Adrenal gland (tissue), 9 donors: ENCODE measurements at regions not wholly inside any gene's neighbourhood (a gene's known extent, or its start where the extent isn't known, plus 50 kb on each side); places are given as distances from the start of the nearest gene placed in this dataset.

Experiments
- DNase-seq, 7 donors: peaks; one replicate each; pipeline ENCODE4 v3.0.0-alpha.2; 2019 to 2020
- H3K27ac ChIP-seq, 5 donors: fragments of 200-600 bp; sonication (generic) in 4 of 5; 1 replicate in 3 of 5; 2 replicates in 2 of 5; pipeline versions ENCODE4 v1.5.1 to v1.8.0; 2016 to 2020; ENCODE audit warnings: mild to moderate bottlenecking in 1 of 5
- H3K27me3 ChIP-seq: fragments of 200-600 bp; 2 replicates; pipeline ENCODE4 v1.8.0; 2021
- H3K36me3 ChIP-seq, 2 donors: fragments of 200-600 bp; replicated peaks in 1 of 2; 1 replicate in 1 of 2; 2 replicates in 1 of 2; pipeline versions ENCODE4 v1.5.1 to v1.8.0; 2018 to 2022
- H3K4me1 ChIP-seq, 2 donors: fragments of 200-600 bp; replicated peaks in 1 of 2; 1 replicate in 1 of 2; 2 replicates in 1 of 2; pipeline versions ENCODE4 v1.5.1 to v1.8.0; 2018 to 2021
- H3K4me3 ChIP-seq, 4 donors: fragments of 200-600 bp; sonication (generic) in 3 of 4; one replicate each; pipeline ENCODE4 v1.5.1; 2016 to 2018
- H3K9me3 ChIP-seq, 3 donors: fragments of 200-600 bp; sonication (generic) in 1 of 3; replicated peaks in 1 of 3; 1 replicate in 2 of 3; 2 replicates in 1 of 3; pipeline versions ENCODE4 v1.5.1 to v1.8.0; 2016 to 2021
- POLR2A ChIP-seq, 2 donors: fragments of 450-650 bp; IDR thresholded peaks; one replicate each; pipeline ENCODE4 v1.6.1; 2017; ENCODE audit warnings: antibody characterized with exemption in 2 of 2, mild to moderate bottlenecking in 2 of 2, moderate library complexity in 1 of 2
- WGBS, 4 donors: extraction: QIAGEN DNeasy Blood & Tissue Kit in 2 of 4; methylation state at CpG; one replicate each; pipeline versions ENCODE4 v1.1.5 to v1.1.7; 2013 to 2017; 5-methylcytosine and 5-hydroxymethylcytosine counted together
- intact Hi-C, 2 donors: fragments of 100-400 bp; cut with DNase I; formaldehyde crosslinking; loops; one replicate each; pipeline versions ENCODE4 v1.14.1 to v1.15.0; 2022 to 2023
- TF ChIP-seq, protein P1 (sequence below), 6 experiments: fragments of 450-650 bp in 4 of 6; fragments of 200-600 bp in 2 of 6; sonication (generic) in 1 of 6; IDR thresholded peaks; 1 replicate in 5 of 6; 2 replicates in 1 of 6; pipeline versions ENCODE4 v1.5.1 to v1.8.0; 2016 to 2021; ENCODE audit warnings: antibody characterized with exemption in 6 of 6, mild to moderate bottlenecking in 2 of 6, moderate library complexity in 1 of 6
- donor health status: healthy with polysubstance abuse.
- donor health status: Bipolar disorder and iron deficiency.
- donor health status: DM: yes; HTN: yes; CAD: no.
- donor health status: DM: no; HTN: no; CAD: no.
- donor health status: DM: no; HTN: no; CAD: no.

DNA sequence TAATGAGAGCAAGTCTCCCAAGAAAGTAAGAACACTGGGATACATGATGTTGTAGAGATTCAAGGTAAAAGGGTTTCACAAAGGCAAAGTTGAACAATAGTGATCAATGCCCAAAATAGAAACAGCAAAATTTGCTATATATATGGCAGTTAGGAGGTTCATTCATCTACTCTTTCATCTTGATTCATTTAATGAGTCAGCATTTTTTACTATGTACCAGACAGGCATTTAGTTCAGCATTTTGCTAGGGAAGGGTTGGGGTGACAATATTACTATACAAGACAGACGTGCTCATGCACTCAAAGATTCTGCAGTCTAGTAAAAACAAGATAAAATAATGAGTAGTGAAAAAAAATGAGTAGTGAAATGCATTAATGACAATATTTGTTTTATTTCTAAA, 264.9 kb upstream of the LMO3 start:
- Histone ChIP-seq H3K27ac (no peak overlapping the region), H3K4me1 (no peaks in the 10 kb centered on the region), H3K36me3 (no peaks in the 10 kb centered on the region), H3K27me3 (no peaks in the 10 kb centered on the region), H3K9me3 (no peaks in the 10 kb centered on the region), H3K4me3 (no peak overlapping the region)
- TF ChIP-seq, protein P1, sequence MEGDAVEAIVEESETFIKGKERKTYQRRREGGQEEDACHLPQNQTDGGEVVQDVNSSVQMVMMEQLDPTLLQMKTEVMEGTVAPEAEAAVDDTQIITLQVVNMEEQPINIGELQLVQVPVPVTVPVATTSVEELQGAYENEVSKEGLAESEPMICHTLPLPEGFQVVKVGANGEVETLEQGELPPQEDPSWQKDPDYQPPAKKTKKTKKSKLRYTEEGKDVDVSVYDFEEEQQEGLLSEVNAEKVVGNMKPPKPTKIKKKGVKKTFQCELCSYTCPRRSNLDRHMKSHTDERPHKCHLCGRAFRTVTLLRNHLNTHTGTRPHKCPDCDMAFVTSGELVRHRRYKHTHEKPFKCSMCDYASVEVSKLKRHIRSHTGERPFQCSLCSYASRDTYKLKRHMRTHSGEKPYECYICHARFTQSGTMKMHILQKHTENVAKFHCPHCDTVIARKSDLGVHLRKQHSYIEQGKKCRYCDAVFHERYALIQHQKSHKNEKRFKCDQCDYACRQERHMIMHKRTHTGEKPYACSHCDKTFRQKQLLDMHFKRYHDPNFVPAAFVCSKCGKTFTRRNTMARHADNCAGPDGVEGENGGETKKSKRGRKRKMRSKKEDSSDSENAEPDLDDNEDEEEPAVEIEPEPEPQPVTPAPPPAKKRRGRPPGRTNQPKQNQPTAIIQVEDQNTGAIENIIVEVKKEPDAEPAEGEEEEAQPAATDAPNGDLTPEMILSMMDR (IDR thresholded peaks at IDR 0.05): no peak
- no peak for TF ChIP-seq POLR2A (IDR thresholded peaks at IDR 0.05)
- no peak for DNase-seq
- 57 to 75% (median 62%) methylated on average over 1 of the region's 1 CpG for WGBS, 4 donors
- intact Hi-C loops: no loop called here

DNA sequence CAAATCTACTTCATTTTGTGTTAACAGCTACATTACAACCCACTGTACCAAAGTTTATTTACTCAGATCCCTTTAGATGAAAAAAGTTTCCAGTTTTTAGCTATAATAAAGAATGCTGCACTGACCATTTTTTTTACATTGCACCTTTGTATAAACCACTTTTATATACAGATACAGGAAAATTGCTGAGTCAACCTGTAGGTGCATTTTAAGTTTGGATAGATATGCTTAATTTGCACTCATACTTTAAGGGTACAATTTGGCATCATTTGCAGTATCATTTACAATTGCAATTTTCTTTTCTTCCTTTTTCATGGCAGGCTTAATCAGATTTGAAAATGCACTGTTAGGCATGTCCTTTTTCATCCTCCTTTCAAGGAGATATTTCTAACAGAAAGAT, 257.8 kb upstream of the LMO3 start:
- no peaks in the 10 kb centered on the region for H3K27me3 ChIP-seq
- no peaks in the 10 kb centered on the region for H3K9me3 ChIP-seq
- H3K36me3 ChIP-seq: no peaks in the 10 kb centered on the region
- intact Hi-C loops: no loop called here
- H3K27ac ChIP-seq: no peak overlapping the region
- no peak for DNase-seq
- no peaks in the 10 kb centered on the region for H3K4me1 ChIP-seq
- no peak overlapping the region for H3K4me3 ChIP-seq
- TF ChIP-seq POLR2A (IDR thresholded peaks at IDR 0.05): no peak
- TF ChIP-seq, protein P1 (IDR thresholded peaks at IDR 0.05): no peak

DNA sequence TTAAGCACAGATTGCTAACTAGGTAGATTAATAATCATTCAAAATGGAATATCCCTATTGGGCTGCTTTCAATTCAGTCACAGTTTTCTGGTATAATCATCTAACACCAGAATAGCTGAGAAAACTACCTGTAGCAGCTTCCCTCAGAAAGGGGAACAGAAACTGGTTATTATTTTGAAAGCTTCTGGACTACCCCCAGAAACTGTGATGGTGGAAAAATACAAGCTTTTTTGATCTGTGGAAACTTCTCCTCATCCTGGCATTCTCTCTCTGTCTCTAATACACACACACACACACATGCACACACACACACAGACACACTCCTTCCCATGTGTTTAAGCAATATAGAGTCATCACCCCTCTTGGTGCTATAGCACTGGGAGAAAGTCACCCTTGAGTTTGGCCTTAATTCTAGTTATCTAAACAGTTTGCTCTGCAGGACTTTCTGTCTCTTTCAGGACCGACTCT, 251.5 kb upstream of the LMO3 start:
- intact Hi-C loops: no loop called here

DNA sequence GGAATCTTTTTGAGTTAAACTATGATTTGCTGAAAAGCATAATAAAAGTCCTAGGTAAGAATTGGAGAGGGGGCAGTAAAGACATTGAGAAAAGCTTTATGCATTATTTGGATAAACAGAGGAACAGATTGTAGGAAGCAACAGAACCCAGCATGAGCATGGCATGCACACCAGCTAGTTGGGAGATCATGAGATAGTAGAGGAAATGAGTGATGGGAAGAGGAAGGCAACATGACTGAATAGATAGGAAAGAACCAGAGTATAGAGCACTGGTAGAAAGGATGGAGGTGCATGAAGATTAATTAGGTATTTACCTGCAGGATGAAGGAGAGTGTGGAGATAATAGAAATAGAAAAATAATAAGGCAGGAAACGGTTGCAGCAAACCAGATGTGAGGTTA, 248.5 kb upstream of the LMO3 start:
- Histone ChIP-seq H3K36me3 (no peaks in the 10 kb centered on the region), H3K4me1 (no peaks in the 10 kb centered on the region), H3K9me3 (no peaks in the 10 kb centered on the region), H3K4me3 (no peak overlapping the region), H3K27ac (no peak overlapping the region), H3K27me3 (no peaks in the 10 kb centered on the region)
- TF ChIP-seq POLR2A (IDR thresholded peaks at IDR 0.05): no peak
- TF ChIP-seq, protein P1 (IDR thresholded peaks at IDR 0.05): no peak
- 53 to 64% (median 60%) methylated on average over 1 of the region's 1 CpG for WGBS, 4 donors
- intact Hi-C loops: no loop called here
- DNase-seq: no peak

More for the DNA sequence above, 251.5 kb upstream of the LMO3 start:
- Histone ChIP-seq H3K9me3 (no peaks in the 10 kb centered on the region), H3K4me3 (no peak overlapping the region), H3K27ac (no peak overlapping the region), H3K36me3 (no peaks in the 10 kb centered on the region), H3K4me1 (no peaks in the 10 kb centered on the region), H3K27me3 (no peaks in the 10 kb centered on the region)
- DNase-seq: no peak
- WGBS, 4 donors: 53 to 61% (median 59%) methylated on average over 1 of the region's 1 CpG
- no peak for TF ChIP-seq POLR2A (IDR thresholded peaks at IDR 0.05)
- TF ChIP-seq, protein P1 (IDR thresholded peaks at IDR 0.05): no peak
